PC-3 (cell line): ENCODE measurements at regions not wholly inside any gene's neighbourhood (a gene's known extent, or its start where the extent isn't known, plus 50 kb on each side); places are given as distances from the start of the nearest gene placed in this dataset.

Experiments used
- ATAC-seq: fragments of 200-7000 bp; cut with Tn5 transposase; 2 replicates; pipeline ENCODE4 v1.9.1; 2020; ENCODE audit warnings: mild to moderate bottlenecking, moderate library complexity
- BruUV-seq: library from RNA; stranded (reverse); fragments of 400-500 nt; replicated peaks from 2 replicates; lab custom pipeline; 2021; lab: Mats Ljungman, UMichigan
- CTCF ChIA-PET: fragments of 300-600 bp; sonication (Branson Sonifier 250); formaldehyde crosslinking; loops from one replicate; lab custom pipeline; 2022; ENCODE audit warnings: antibody characterized with exemption; lab: Charles Lee
- POLR2A ChIA-PET: fragments of 300-600 bp; sonication (Branson Sonifier 250); formaldehyde crosslinking; loops from one replicate; lab custom pipeline; 2022; ENCODE audit warnings: antibody characterized with exemption; ENCODE audit not compliant: unreplicated experiment; lab: Charles Lee
- DNase-seq: peaks from one replicate; pipeline ENCODE4 v3.0.0-alpha.2; 2015
- H2AFZ ChIP-seq: fragments of 300-600 bp; sonication (generic); 2 replicates; pipeline ENCODE4 v1.6.0; 2016; ENCODE audit warnings: antibody characterized with exemption, low read length
- H3F3A ChIP-seq: fragments of 300-600 bp; sonication (generic); one replicate; pipeline ENCODE4 v1.6.0; 2017; ENCODE audit warnings: antibody characterized with exemption, low read length, control low read depth, mild to moderate bottlenecking; ENCODE audit not compliant: unreplicated experiment
- H3K27ac ChIP-seq: fragments of 300-600 bp; sonication (generic); 2 replicates; pipeline ENCODE4 v1.5.1; 2016; ENCODE audit warnings: mild to moderate bottlenecking, low read length
- H3K27me3 ChIP-seq: fragments of 300-600 bp; sonication (generic); 2 replicates; pipeline ENCODE4 v1.6.1; 2016; ENCODE audit warnings: low read length, mixed read lengths
- H3K36me3 ChIP-seq: fragments of 300-600 bp; sonication (generic); 2 replicates; pipeline ENCODE4 v1.6.1; 2016; ENCODE audit warnings: low read depth, mixed run types, low read length, mixed read lengths
- H3K4me1 ChIP-seq: fragments of 300-600 bp; sonication (generic); 2 replicates; pipeline ENCODE4 v1.5.1; 2016; ENCODE audit warnings: low read length; ENCODE audit not compliant: insufficient read depth
- H3K4me2 ChIP-seq: fragments of 300-600 bp; sonication (generic); 2 replicates; pipeline ENCODE4 v1.6.0; 2016; ENCODE audit warnings: low read length
- H3K4me3 ChIP-seq: fragments of 300-600 bp; sonication (generic); 2 replicates; pipeline ENCODE4 v1.5.1; 2016; ENCODE audit warnings: mild to moderate bottlenecking, low read length, mixed read lengths
- H3K79me2 ChIP-seq: fragments of 300-600 bp; sonication (generic); 2 replicates; pipeline ENCODE4 v1.6.1; 2017; ENCODE audit warnings: low read length, mixed read lengths
- H3K9ac ChIP-seq: fragments of 300-600 bp; sonication (generic); 2 replicates; pipeline ENCODE4 v1.6.0; 2016; ENCODE audit warnings: mild to moderate bottlenecking, low read length
- H3K9me2 ChIP-seq: fragments of 300-600 bp; sonication (generic); replicated peaks from 2 replicates; pipeline ENCODE4 v1.6.1; 2016; ENCODE audit warnings: mixed run types, low read length, mixed read lengths
- H3K9me3 ChIP-seq: fragments of 300-600 bp; sonication (generic); 2 replicates; pipeline ENCODE4 v1.6.1; 2016; ENCODE audit warnings: low read length, mixed read lengths
- H4K20me1 ChIP-seq: fragments of 300-600 bp; sonication (generic); 2 replicates; pipeline ENCODE4 v1.6.1; 2016; ENCODE audit warnings: low read length, mixed read lengths
- CTCF ChIP-seq: fragments of 300-600 bp; sonication (generic); conservative IDR thresholded peaks from 2 replicates; pipeline ENCODE4 v1.5.1; 2017; ENCODE audit warnings: antibody characterized with exemption, low read depth, mild to moderate bottlenecking, low read length
- EZH2 ChIP-seq: fragments of 300-600 bp; sonication (generic); IDR thresholded peaks from one replicate; pipeline ENCODE4 v1.6.1; 2017; ENCODE audit warnings: antibody characterized with exemption, mild to moderate bottlenecking, low read length; ENCODE audit not compliant: unreplicated experiment
- EZH2phosphoT487 ChIP-seq: fragments of 300-600 bp; sonication (generic); IDR thresholded peaks from 2 replicates; pipeline ENCODE4 v1.6.1; 2018; ENCODE audit warnings: mild to moderate bottlenecking, antibody characterized with exemption, low read length, borderline replicate concordance
- intact Hi-C: fragments of 100-400 bp; cut with micrococcal nuclease; formaldehyde crosslinking; loops from 2 replicates; pipeline ENCODE4 v1.9.0; 2023

- intact Hi-C loops: loop anchor here (5.0 kb wide), 1 partner anchor 509 kb away; no protein-coding TSS in a partner anchor
- DNase-seq: no peak
Observed at GRCh38 chr7:16065939-16066338, 355.4 kb downstream of the CRPPA start.

GRCh38 chr7:16063716-16064675 lies 357.3 kb downstream of the CRPPA start:
- Histone ChIP-seq H3K27me3 (0 out of 2 replicates have a peak, but pooled peaks cover 10% of the 10 kb centered on the region), H3K36me3 (no peaks in the 10 kb centered on the region), H3K79me2 (no peaks in the 10 kb centered on the region), H3K4me2 (no peak overlapping the region), H2AFZ (no peak overlapping the region), H3K27ac (no peak overlapping the region), H3K4me1 (peaks cover 15% of the 10 kb centered on the region; the same call in 1 of the 2 replicates), H3F3A (no peaks in the 10 kb centered on the region), H3K9ac (no peak overlapping the region), H3K9me2 (no peaks in the 10 kb centered on the region), H4K20me1 (no peaks in the 10 kb centered on the region), H3K9me3 (no peaks in the 10 kb centered on the region), H3K4me3 (no peak overlapping the region)
- CTCF ChIA-PET: interaction anchor here (0.6 kb wide), 1 partner anchor 565 kb away, joined by 3 read pairs; no protein-coding TSS in a partner anchor
- DNase-seq (no peak), ATAC-seq (no peak)
- POLR2A ChIA-PET: no interaction called here
- BruUV-seq: no TSS peak
- TF ChIP-seq CTCF (no peak), EZH2phosphoT487 (no peak), EZH2 (no peak)
- intact Hi-C loops: no loop called here

More at GRCh38 chr7:16065939-16066338, 355.4 kb downstream of the CRPPA start:
- Histone ChIP-seq H3K27ac (no peak overlapping the region), H3K36me3 (no peaks in the 10 kb centered on the region), H4K20me1 (no peaks in the 10 kb centered on the region), H3K4me3 (no peak overlapping the region), H3F3A (no peaks in the 10 kb centered on the region), H3K27me3 (0 out of 2 replicates have a peak, but pooled peaks cover 10% of the 10 kb centered on the region), H3K79me2 (no peaks in the 10 kb centered on the region), H3K9me2 (no peaks in the 10 kb centered on the region), H2AFZ (no peak overlapping the region), H3K9ac (no peak overlapping the region), H3K4me2 (no peak overlapping the region), H3K9me3 (no peaks in the 10 kb centered on the region), H3K4me1 (peaks cover 15% of the 10 kb centered on the region; the same call in 1 of the 2 replicates)
- no TSS peak for BruUV-seq
- ChIA-PET CTCF (no interaction called here), POLR2A (interaction anchor here (0.6 to 0.8 kb wide), 2 partner anchors 19 to 81 kb away, joined by 3 to 5 read pairs; no protein-coding TSS in a partner anchor)
- no peak for TF ChIP-seq EZH2phosphoT487
- no peak for TF ChIP-seq EZH2
- TF ChIP-seq CTCF: no peak
- no peak for ATAC-seq
